CD14-positive monocyte (primary cell): ENCODE measurements at regions not wholly inside any gene's neighbourhood (a gene's known extent, or its start where the extent isn't known, plus 50 kb on each side); places are given as distances from the start of the nearest gene placed in this dataset.

Experiments
- DNase-seq, 3 donors: peaks; one replicate each; pipeline ENCODE4 v3.0.0-alpha.2; 2011 to 2022
- H2AFZ ChIP-seq: 2 replicates; pipeline ENCODE4 v1.6.0; 2012; ENCODE audit warnings: mild to moderate bottlenecking, low read depth, low read length, inconsistent platforms; ENCODE audit not compliant: insufficient read depth, poor library complexity, severe bottlenecking
- H3K27ac ChIP-seq, 2 donors: 1 replicate in 1 of 2; 2 replicates in 1 of 2; pipeline ENCODE4 v1.5.1; 2012 to 2013; ENCODE audit warnings: low read length in 2 of 2, control low read depth in 1 of 2, inconsistent platforms in 1 of 2, low read depth in 1 of 2, mild to moderate bottlenecking in 1 of 2
- H3K27me3 ChIP-seq, 2 donors: one replicate each; pipeline versions ENCODE4 v1.6.0 to v1.6.1; 2011 to 2013; ENCODE audit warnings: low read length in 2 of 2; ENCODE audit not compliant: control insufficient read depth in 2 of 2, insufficient read depth in 2 of 2
- H3K36me3 ChIP-seq, 2 donors: replicated peaks in 1 of 2; 1 replicate in 1 of 2; 2 replicates in 1 of 2; pipeline versions ENCODE4 v1.5.1 to v1.6.1; 2012 to 2013; ENCODE audit warnings: low read length in 2 of 2, control low read depth in 1 of 2, inconsistent platforms in 1 of 2, mild to moderate bottlenecking in 1 of 2; ENCODE audit not compliant: insufficient read depth in 2 of 2, control insufficient read depth in 1 of 2
- H3K4me1 ChIP-seq, 2 donors: 1 replicate in 1 of 2; 2 replicates in 1 of 2; pipeline versions ENCODE4 v1.5.1 to v1.6.1; 2012 to 2013; ENCODE audit warnings: low read length in 2 of 2, control low read depth in 1 of 2, inconsistent platforms in 1 of 2, mild to moderate bottlenecking in 1 of 2, moderate library complexity in 1 of 2; ENCODE audit not compliant: insufficient read depth in 2 of 2, control insufficient read depth in 1 of 2
- H3K4me2 ChIP-seq: replicated peaks from 2 replicates; pipeline ENCODE3; 2012; ENCODE audit warnings: low read length, moderate library complexity, mild to moderate bottlenecking; ENCODE audit not compliant: poor library complexity, severe bottlenecking; ENCODE audit errors: extremely low read depth
- H3K4me3 ChIP-seq, 3 experiments: fragments of 200-600 bp in 1 of 3; sonication (generic) in 1 of 3; replicated peaks in 1 of 3; 1 replicate in 2 of 3; 2 replicates in 1 of 3; pipeline ENCODE4 v1.5.1; 2011 to 2013; ENCODE audit warnings: low read length in 3 of 3, mild to moderate bottlenecking in 3 of 3, control low read depth in 2 of 3, low read depth in 2 of 3, inconsistent platforms in 1 of 3, moderate library complexity in 1 of 3
- H3K79me2 ChIP-seq: 2 replicates; pipeline ENCODE4 v1.6.0; 2012; ENCODE audit warnings: mild to moderate bottlenecking, control low read depth, inconsistent platforms, low read length, moderate library complexity; ENCODE audit not compliant: insufficient read depth
- H3K9ac ChIP-seq: 2 replicates; pipeline ENCODE4 v1.6.0; 2017; ENCODE audit warnings: low read length, mild to moderate bottlenecking; ENCODE audit not compliant: insufficient read depth, poor library complexity, severe bottlenecking
- H3K9me3 ChIP-seq, 2 donors: replicated peaks in 1 of 2; 1 replicate in 1 of 2; 2 replicates in 1 of 2; pipeline versions ENCODE4 v1.5.1 to v1.6.1; 2012 to 2013; ENCODE audit warnings: low read length in 2 of 2, control low read depth in 1 of 2; ENCODE audit not compliant: control insufficient read depth in 1 of 2, insufficient read depth in 1 of 2
- H4K20me1 ChIP-seq: 2 replicates; pipeline ENCODE4 v1.6.0; 2012; ENCODE audit warnings: mild to moderate bottlenecking, low read length, control low read depth, moderate library complexity; ENCODE audit not compliant: insufficient read depth
- H3K27ac Mint-ChIP-seq, 7 donors: one replicate each; pipeline ENCODE4 v1.8.0; 2020; ENCODE audit warnings: mild to moderate bottlenecking in 7 of 7, mixed read lengths in 7 of 7, moderate library complexity in 6 of 7, inconsistent platforms in 2 of 7
- H3K27me3 Mint-ChIP-seq, 3 donors: one replicate each; pipeline ENCODE4 v1.8.0; 2021 to 2022; ENCODE audit warnings: low read depth in 3 of 3, mild to moderate bottlenecking in 3 of 3, mixed read lengths in 3 of 3, moderate library complexity in 3 of 3, inconsistent platforms in 1 of 3
- H3K36me3 Mint-ChIP-seq, 2 donors: one replicate each; pipeline ENCODE4 v1.8.0; 2020; ENCODE audit warnings: mixed read lengths in 2 of 2, inconsistent platforms in 1 of 2, mild to moderate bottlenecking in 1 of 2
- H3K4me1 Mint-ChIP-seq: one replicate; pipeline ENCODE4 v1.8.0; 2020; ENCODE audit warnings: mild to moderate bottlenecking, mixed read lengths
- H3K4me3 Mint-ChIP-seq, 2 donors: one replicate each; pipeline ENCODE4 v1.8.0; 2020; ENCODE audit warnings: mild to moderate bottlenecking in 2 of 2, mixed read lengths in 2 of 2, moderate library complexity in 1 of 2
- H3K9me3 Mint-ChIP-seq, 7 donors: one replicate each; pipeline ENCODE4 v1.8.0; 2020 to 2022; ENCODE audit warnings: mixed read lengths in 7 of 7, mild to moderate bottlenecking in 6 of 7, moderate library complexity in 6 of 7, inconsistent platforms in 2 of 7
- WGBS: methylation state at CpG from one replicate; pipeline ENCODE4 v1.1.5; 2013; ENCODE audit warnings: missing lambda C conversion rate; ENCODE audit not compliant: insufficient coverage; 5-methylcytosine and 5-hydroxymethylcytosine counted together
- intact Hi-C, 2 donors: fragments of 100-400 bp; cut with micrococcal nuclease; formaldehyde crosslinking; loops; one replicate each; pipeline versions ENCODE4 v1.15.0 to v1.15.1; 2023
- TF ChIP-seq, protein P1 (sequence below): fragments of 200-600 bp; IDR thresholded peaks from one replicate; pipeline ENCODE4 v1.8.0; 2022; ENCODE audit warnings: antibody characterized with exemption, mild to moderate bottlenecking

DNA sequence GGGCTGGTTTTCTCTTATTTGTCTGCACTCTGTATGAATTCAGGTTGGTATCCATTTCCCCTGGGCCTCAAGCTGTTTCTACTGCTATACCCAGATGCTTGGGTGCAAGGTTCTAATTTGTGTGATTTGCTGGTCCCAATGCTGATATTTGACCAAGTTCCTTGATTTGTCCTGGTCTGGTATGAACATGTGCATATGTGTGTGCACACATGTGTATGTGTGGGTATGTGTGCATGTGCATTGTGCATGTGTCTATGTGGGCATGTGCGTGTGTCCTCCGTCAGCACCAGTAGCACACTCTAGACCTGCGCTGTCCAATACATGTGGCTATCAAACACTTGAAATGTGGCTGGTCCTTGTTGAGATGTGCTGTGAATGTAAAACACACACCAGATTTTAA is 102.4 kb upstream of the TSPAN2 start:
- H3K9me3 Mint-ChIP-seq, result peaks cover 0 to under 1% (median 0%) of the 10 kb centered on the region in 7 donors
- no peak overlapping the region for H3K9ac ChIP-seq
- no peak overlapping the region for H3K27ac ChIP-seq
- H3K9me3 ChIP-seq, result no peaks in the 10 kb centered on the region
- H2AFZ ChIP-seq, result no peak overlapping the region
- intact Hi-C loops, result no loop called here
- no peak overlapping the region for H3K4me3 ChIP-seq
- no peaks in the 10 kb centered on the region for H3K79me2 ChIP-seq
- H4K20me1 ChIP-seq, result no peaks in the 10 kb centered on the region
- no peak overlapping the region for H3K4me2 ChIP-seq
- DNase-seq, result no peak
- no peaks in the 10 kb centered on the region for H3K36me3 Mint-ChIP-seq
- no peak overlapping the region for H3K4me3 Mint-ChIP-seq
- no peaks in the 10 kb centered on the region for H3K4me1 Mint-ChIP-seq
- H3K36me3 ChIP-seq, result no peaks in the 10 kb centered on the region
- no peaks in the 10 kb centered on the region for H3K27me3 ChIP-seq
- peaks cover 0 to 5% (median 3%) of the 10 kb centered on the region in 3 donors for H3K27me3 Mint-ChIP-seq
- TF ChIP-seq, protein P1, sequence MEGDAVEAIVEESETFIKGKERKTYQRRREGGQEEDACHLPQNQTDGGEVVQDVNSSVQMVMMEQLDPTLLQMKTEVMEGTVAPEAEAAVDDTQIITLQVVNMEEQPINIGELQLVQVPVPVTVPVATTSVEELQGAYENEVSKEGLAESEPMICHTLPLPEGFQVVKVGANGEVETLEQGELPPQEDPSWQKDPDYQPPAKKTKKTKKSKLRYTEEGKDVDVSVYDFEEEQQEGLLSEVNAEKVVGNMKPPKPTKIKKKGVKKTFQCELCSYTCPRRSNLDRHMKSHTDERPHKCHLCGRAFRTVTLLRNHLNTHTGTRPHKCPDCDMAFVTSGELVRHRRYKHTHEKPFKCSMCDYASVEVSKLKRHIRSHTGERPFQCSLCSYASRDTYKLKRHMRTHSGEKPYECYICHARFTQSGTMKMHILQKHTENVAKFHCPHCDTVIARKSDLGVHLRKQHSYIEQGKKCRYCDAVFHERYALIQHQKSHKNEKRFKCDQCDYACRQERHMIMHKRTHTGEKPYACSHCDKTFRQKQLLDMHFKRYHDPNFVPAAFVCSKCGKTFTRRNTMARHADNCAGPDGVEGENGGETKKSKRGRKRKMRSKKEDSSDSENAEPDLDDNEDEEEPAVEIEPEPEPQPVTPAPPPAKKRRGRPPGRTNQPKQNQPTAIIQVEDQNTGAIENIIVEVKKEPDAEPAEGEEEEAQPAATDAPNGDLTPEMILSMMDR, result no peak
- no peaks in the 10 kb centered on the region for H3K4me1 ChIP-seq
- no CpG with 5 or more reads among the region's 3 CpGs for WGBS
- H3K27ac Mint-ChIP-seq, result no peak overlapping the region

GRCh38 chr1:115190540-115191170 is 101.4 kb upstream of the TSPAN2 start:
- H2AFZ ChIP-seq, result no peak overlapping the region
- no peaks in the 10 kb centered on the region for H3K4me1 Mint-ChIP-seq
- no peaks in the 10 kb centered on the region for H3K36me3 Mint-ChIP-seq
- H3K9me3 Mint-ChIP-seq, result peaks cover 0 to 2% (median 0%) of the 10 kb centered on the region in 7 donors
- peaks cover 0 to 5% (median 3%) of the 10 kb centered on the region in 3 donors for H3K27me3 Mint-ChIP-seq
- H3K27me3 ChIP-seq, result no peaks in the 10 kb centered on the region
- no peak for DNase-seq
- no peaks in the 10 kb centered on the region for H3K79me2 ChIP-seq
- WGBS, result 88% methylated on average over 1 of the region's 3 CpGs
- no peak overlapping the region for H3K4me3 ChIP-seq
- no peaks in the 10 kb centered on the region for H3K36me3 ChIP-seq
- H3K4me1 ChIP-seq, result no peaks in the 10 kb centered on the region
- no peak overlapping the region for H3K9ac ChIP-seq
- TF ChIP-seq, protein P1, result no peak
- no peaks in the 10 kb centered on the region for H3K9me3 ChIP-seq
- intact Hi-C loops, result no loop called here
- no peak overlapping the region for H3K27ac ChIP-seq
- H4K20me1 ChIP-seq, result no peaks in the 10 kb centered on the region
- no peak overlapping the region for H3K27ac Mint-ChIP-seq
- no peak overlapping the region for H3K4me2 ChIP-seq
- no peak overlapping the region for H3K4me3 Mint-ChIP-seq
